GM06990 (cell line): ENCODE measurements at regions not wholly inside any gene's neighbourhood (a gene's known extent, or its start where the extent isn't known, plus 50 kb on each side); places are given as distances from the start of the nearest gene placed in this dataset.

Experiments used
- DNase-seq: peaks from one replicate; pipeline ENCODE4 v3.0.0-alpha.2; 2011; ENCODE audit not compliant: insufficient read length; ENCODE audit errors: extremely low read depth
- H3K27me3 ChIP-seq: replicated peaks from 2 replicates; pipeline ENCODE4 v1.6.0; 2011; ENCODE audit warnings: low read length; ENCODE audit not compliant: control insufficient read depth, insufficient read depth
- H3K36me3 ChIP-seq: 2 replicates; pipeline ENCODE4 v1.5.1; 2011; ENCODE audit warnings: low read length; ENCODE audit not compliant: control insufficient read depth, insufficient read depth
- H3K4me3 ChIP-seq: replicated peaks from 2 replicates; pipeline ENCODE4 v1.5.1; 2011; ENCODE audit warnings: low read depth, mild to moderate bottlenecking, control low read depth, low read length
- CTCF ChIP-seq: IDR thresholded peaks from 2 replicates; pipeline ENCODE4 v1.5.1; 2011; ENCODE audit warnings: low read length, control low read depth, mild to moderate bottlenecking, inconsistent platforms; ENCODE audit not compliant: insufficient read depth, poor library complexity, severe bottlenecking

- Histone ChIP-seq H3K36me3 (no peaks in the 10 kb centered on the region), H3K27me3 (no peaks in the 10 kb centered on the region; the same call in none of the 2 replicates), H3K4me3 (no peak overlapping the region)
- DNase-seq, result no peak
- no peak for TF ChIP-seq CTCF
Observed at GRCh38 chr15:69539345-69539744, 86.7 kb downstream of the RPLP1 start.

- peaks cover 2% of the 10 kb centered on the region for H3K27me3 ChIP-seq
- TF ChIP-seq CTCF, result no peak
- DNase-seq, result no peak
- no peaks in the 10 kb centered on the region for H3K36me3 ChIP-seq
- H3K4me3 ChIP-seq, result no peak overlapping the region
Observed at GRCh38 chr15:69540622-69541021, 88.0 kb downstream of the RPLP1 start.

- TF ChIP-seq CTCF, result no peak
- no peak for DNase-seq
- H3K36me3 ChIP-seq, result no peaks in the 10 kb centered on the region
- no peak overlapping the region for H3K4me3 ChIP-seq
- peaks cover 2% of the 10 kb centered on the region for H3K27me3 ChIP-seq
Observed at GRCh38 chr15:69542028-69542427, 89.4 kb downstream of the RPLP1 start.

- TF ChIP-seq CTCF, result no peak
- Histone ChIP-seq H3K27me3 (peaks cover 2% of the 10 kb centered on the region), H3K36me3 (no peaks in the 10 kb centered on the region), H3K4me3 (no peak overlapping the region)
- DNase-seq, result no peak
Observed at GRCh38 chr15:69543681-69544364, 91.2 kb downstream of the RPLP1 start.

- H3K36me3 ChIP-seq, result no peaks in the 10 kb centered on the region
- peaks cover 2% of the 10 kb centered on the region for H3K27me3 ChIP-seq
- no peak for DNase-seq
- no peak for TF ChIP-seq CTCF
- no peak overlapping the region for H3K4me3 ChIP-seq
Observed at GRCh38 chr15:69544365-69545113, 91.9 kb downstream of the RPLP1 start.
